ENCODE measurements at regions not wholly inside any gene's neighbourhood (a gene's known extent, or its start where the extent isn't known, plus 50 kb on each side); places are given as distances from the start of the nearest gene placed in this dataset.
"Not testable (repeated sequence)": the region's sequence is repeated elsewhere in the genome, so short reads cannot be mapped to it uniquely, and the experiment has no call there.

GRCh38 chr14:86756521-86757190 is 1226.7 kb downstream of the FLRT2 start:
- Histone ChIP-seq H3K27me3 (no peaks in the 10 kb centered on the region), H3K36me3 (no peaks in the 10 kb centered on the region), H3K9me3 (ENCODE audit: low read depth) (no peaks in the 10 kb centered on the region), H3K27ac (no peak overlapping the region), H3K4me1 (ENCODE audit: low read depth) (no peaks in the 10 kb centered on the region), H3K4me3 (no peak overlapping the region)
- no peak for DNase-seq (ENCODE audit: low read depth in 1 of 2, low spot score in 1 of 2)
- TF ChIP-seq, protein P1, sequence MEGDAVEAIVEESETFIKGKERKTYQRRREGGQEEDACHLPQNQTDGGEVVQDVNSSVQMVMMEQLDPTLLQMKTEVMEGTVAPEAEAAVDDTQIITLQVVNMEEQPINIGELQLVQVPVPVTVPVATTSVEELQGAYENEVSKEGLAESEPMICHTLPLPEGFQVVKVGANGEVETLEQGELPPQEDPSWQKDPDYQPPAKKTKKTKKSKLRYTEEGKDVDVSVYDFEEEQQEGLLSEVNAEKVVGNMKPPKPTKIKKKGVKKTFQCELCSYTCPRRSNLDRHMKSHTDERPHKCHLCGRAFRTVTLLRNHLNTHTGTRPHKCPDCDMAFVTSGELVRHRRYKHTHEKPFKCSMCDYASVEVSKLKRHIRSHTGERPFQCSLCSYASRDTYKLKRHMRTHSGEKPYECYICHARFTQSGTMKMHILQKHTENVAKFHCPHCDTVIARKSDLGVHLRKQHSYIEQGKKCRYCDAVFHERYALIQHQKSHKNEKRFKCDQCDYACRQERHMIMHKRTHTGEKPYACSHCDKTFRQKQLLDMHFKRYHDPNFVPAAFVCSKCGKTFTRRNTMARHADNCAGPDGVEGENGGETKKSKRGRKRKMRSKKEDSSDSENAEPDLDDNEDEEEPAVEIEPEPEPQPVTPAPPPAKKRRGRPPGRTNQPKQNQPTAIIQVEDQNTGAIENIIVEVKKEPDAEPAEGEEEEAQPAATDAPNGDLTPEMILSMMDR (IDR thresholded peaks at IDR 0.05; ENCODE audit: low read depth, low read length): no peak

- not testable (repeated sequence) for H3K4me3 ChIP-seq; H3K36me3 ChIP-seq; H3K9me3 ChIP-seq (ENCODE audit: low read depth)
Observed at GRCh38 chr14:86750488-86750887, 1220.5 kb downstream of the FLRT2 start.

GRCh38 chr14:86739761-86740160 is 1209.8 kb downstream of the FLRT2 start:
- H3K4me3 ChIP-seq: no peak overlapping the region
- H3K9me3 ChIP-seq (ENCODE audit: low read depth): no peaks in the 10 kb centered on the region
- no peak overlapping the region for H3K27ac ChIP-seq
- H3K27me3 ChIP-seq: peaks cover 22% of the 10 kb centered on the region
- TF ChIP-seq, protein P1 (IDR thresholded peaks at IDR 0.05; ENCODE audit: low read depth, low read length): no peak
- no peaks in the 10 kb centered on the region for H3K4me1 ChIP-seq (ENCODE audit: low read depth)
- DNase-seq (ENCODE audit: low read depth in 1 of 2, low spot score in 1 of 2): no peak
- no peaks in the 10 kb centered on the region for H3K36me3 ChIP-seq

More at GRCh38 chr14:86750488-86750887, 1220.5 kb downstream of the FLRT2 start:
- H3K4me1 ChIP-seq (ENCODE audit: low read depth); H3K27me3 ChIP-seq; DNase-seq (ENCODE audit: low read depth in 1 of 2, low spot score in 1 of 2); H3K27ac ChIP-seq: not testable (repeated sequence)

- H3K9me3 ChIP-seq (ENCODE audit: low read depth); DNase-seq (ENCODE audit: low read depth in 1 of 2, low spot score in 1 of 2); H3K4me3 ChIP-seq; H3K4me1 ChIP-seq (ENCODE audit: low read depth); H3K36me3 ChIP-seq; H3K27ac ChIP-seq: not testable (repeated sequence)
- H3K27me3 ChIP-seq: peaks cover 38% of the 10 kb centered on the region
Observed at GRCh38 chr14:86731427-86731826, 1201.5 kb downstream of the FLRT2 start.

GRCh38 chr14:86723254-86723624 is 1193.3 kb downstream of the FLRT2 start:
- Histone ChIP-seq H3K4me3 (no peak overlapping the region), H3K27me3 (peaks cover 61% of the 10 kb centered on the region), H3K36me3 (no peaks in the 10 kb centered on the region), H3K9me3 (ENCODE audit: low read depth) (no peaks in the 10 kb centered on the region), H3K4me1 (ENCODE audit: low read depth) (no peaks in the 10 kb centered on the region), H3K27ac (no peak overlapping the region)
- TF ChIP-seq, protein P1 (IDR thresholded peaks at IDR 0.05; ENCODE audit: low read depth, low read length): no peak
- DNase-seq (ENCODE audit: low read depth in 1 of 2, low spot score in 1 of 2): no peak

- no peak overlapping the region for H3K4me3 ChIP-seq
- TF ChIP-seq, protein P1 (IDR thresholded peaks at IDR 0.05; ENCODE audit: low read depth, low read length): no peak
- no peak overlapping the region for H3K27ac ChIP-seq
- DNase-seq (ENCODE audit: low read depth in 1 of 2, low spot score in 1 of 2): no peak
- H3K9me3 ChIP-seq (ENCODE audit: low read depth): no peaks in the 10 kb centered on the region
- no peaks in the 10 kb centered on the region for H3K36me3 ChIP-seq
- no peaks in the 10 kb centered on the region for H3K4me1 ChIP-seq (ENCODE audit: low read depth)
- H3K27me3 ChIP-seq: peaks cover 60% of the 10 kb centered on the region
Observed at GRCh38 chr14:86722612-86723253, 1192.8 kb downstream of the FLRT2 start.
